ENCODE measurements at regions not wholly inside any gene's neighbourhood (a gene's known extent, or its start where the extent isn't known, plus 50 kb on each side); places are given as distances from the start of the nearest gene placed in this dataset.
A peak's percentile ranks its signal among the peaks of the same experiment; 100 is the strongest.

GRCh38 chr5:145666591-145666990, 168.6 kb downstream of the PRELID2 start (continued):
- no peak for TF ChIP-seq CCAR2 (IDR thresholded peaks at IDR 0.05; ENCODE audit: low read depth, low read length)

GRCh38 chr5:145661737-145662485, 173.2 kb downstream of the PRELID2 start:
- no peak overlapping the region for H2AFZ ChIP-seq (ENCODE audit: low read depth, low read length)
- H3K4me1 ChIP-seq (replicated peaks in 1 of 2; ENCODE audit: control insufficient read depth in 2 of 2, insufficient read depth in 2 of 2, low read length in 2 of 2), result no peaks in the 10 kb centered on the region
- 20% methylated on average over 3 of the region's 3 CpGs for WGBS (ENCODE audit: insufficient coverage, low coverage, missing lambda C conversion rate)
- no peak for ATAC-seq
- H3K79me2 ChIP-seq (ENCODE audit: control insufficient read depth, insufficient read depth, low read length), result no peaks in the 10 kb centered on the region
- TF ChIP-seq ID3 (CRISPR knock-in tag; IDR thresholded peaks at IDR 0.05), result no peak
- TF ChIP-seq ID3 (tag; IDR thresholded peaks at IDR 0.05), result no peak
- TF ChIP-seq TFE3 (CRISPR knock-in tag; IDR thresholded peaks at IDR 0.05), result no peak
- no peak for TF ChIP-seq ADNP (tag; IDR thresholded peaks at IDR 0.05)
- no peak for TF ChIP-seq CAMTA2 (CRISPR knock-in tag; conservative IDR thresholded peaks at IDR 0.05)
- TF ChIP-seq MCM3 (IDR thresholded peaks at IDR 0.05), result no peak
- no peaks in the 10 kb centered on the region for H3K9me1 ChIP-seq (ENCODE audit: control insufficient read depth, insufficient read depth, low read length)
- H3K9me3 ChIP-seq (replicated peaks; ENCODE audit: control insufficient read depth, insufficient read depth, low read depth, low read length), result no peaks in the 10 kb centered on the region
- ChIA-PET CTCF (ENCODE audit: low intra/inter-chr PET ratio) (no interaction called here), POLR2A (interaction anchor here (0.6 kb wide), 1 partner anchor 1346 kb away, joined by 4 read pairs; no protein-coding TSS in a partner anchor)
- no peaks in the 10 kb centered on the region for H4K20me1 ChIP-seq (replicated peaks; ENCODE audit: control insufficient read depth, insufficient read depth, low read length)
- H3K4me2 ChIP-seq (ENCODE audit: insufficient read depth, low read length), result no peak overlapping the region
- H3K4me3 ChIP-seq, result no peak overlapping the region
- H3K27me3 ChIP-seq (ENCODE audit: control insufficient read depth in 2 of 2, insufficient read depth in 2 of 2, low read length in 2 of 2), result no peaks in the 10 kb centered on the region
- no peak for DNase-seq (ENCODE audit: extremely low read depth in 1 of 4, low spot score in 3 of 4)
- H3K9ac ChIP-seq (ENCODE audit: insufficient read depth in 1 of 2, low read depth in 2 of 2, low read length in 2 of 2), result no peak overlapping the region
- in situ Hi-C loops (cut with MboI) (no loop called here), intact Hi-C loops (cut with micrococcal nuclease) (no loop called here)
- peak; percentile 19 for FAIRE-seq
- no TSS peak for BruUV-seq (replicated peaks)
- no peaks in the 10 kb centered on the region for H3K36me3 ChIP-seq (ENCODE audit: control insufficient read depth, insufficient read depth, low read length)
- no peak overlapping the region for H3K27ac ChIP-seq (ENCODE audit: extremely low read depth, low read depth, low read length)

Measured in K562 (cell line).